GM13976 (cell line): ENCODE measurements at regions not wholly inside any gene's neighbourhood (a gene's known extent, or its start where the extent isn't known, plus 50 kb on each side); places are given as distances from the start of the nearest gene placed in this dataset.

Source experiments
- DNase-seq: peaks from one replicate; pipeline ENCODE4 v3.0.0; 2012; ENCODE audit warnings: low spot score
- CTCF ChIP-seq: IDR thresholded peaks from 2 replicates; pipeline ENCODE4 v1.5.1; 2012; ENCODE audit warnings: borderline replicate concordance, mild to moderate bottlenecking; ENCODE audit not compliant: insufficient read depth; ENCODE audit errors: extremely low read depth, missing control alignments, control extremely low read depth
- in situ Hi-C: fragments of 300-500 bp; cut with MboI; formaldehyde crosslinking; loops from one replicate; pipeline ENCODE4 v1.12.0; 2022; ENCODE audit warnings: low sequenced_read_pairs, mixed read lengths, inconsistent platforms; ENCODE audit not compliant: unreplicated experiment

GRCh38 chr17:33596899-33597298, 303.8 kb upstream of the ASIC2 start:
- in situ Hi-C loops: no loop called here
- TF ChIP-seq CTCF: no peak
- DNase-seq: no peak

- in situ Hi-C loops: no loop called here
- no peak for TF ChIP-seq CTCF
These were observed 305.7 kb upstream of the ASIC2 start for GRCh38 chr17:33598797-33599196.

GRCh38 chr17:33602981-33603380, 309.9 kb upstream of the ASIC2 start:
- in situ Hi-C loops: no loop called here
- DNase-seq: no peak
- TF ChIP-seq CTCF: no peak

More at GRCh38 chr17:33598797-33599196, 305.7 kb upstream of the ASIC2 start:
- no peak for DNase-seq

GRCh38 chr17:33603789-33604188, 310.7 kb upstream of the ASIC2 start:
- no peak for TF ChIP-seq CTCF
- DNase-seq: no peak
- in situ Hi-C loops: no loop called here

GRCh38 chr17:33611532-33611931, 318.4 kb upstream of the ASIC2 start:
- no peak for TF ChIP-seq CTCF
- in situ Hi-C loops: no loop called here
- no peak for DNase-seq

- in situ Hi-C loops: no loop called here
- no peak for TF ChIP-seq CTCF
- DNase-seq: no peak
These were observed 322.8 kb upstream of the ASIC2 start for GRCh38 chr17:33615861-33616260.

GRCh38 chr17:33623841-33624240, 330.7 kb upstream of the ASIC2 start:
- in situ Hi-C loops: no loop called here
- TF ChIP-seq CTCF: no peak
- no peak for DNase-seq
